8988T (cell line): ENCODE measurements at regions not wholly inside any gene's neighbourhood (a gene's known extent, or its start where the extent isn't known, plus 50 kb on each side); places are given as distances from the start of the nearest gene placed in this dataset.

Source experiments
- DNase-seq: peaks from one replicate; pipeline ENCODE4 v3.0.0; 2011

DNA sequence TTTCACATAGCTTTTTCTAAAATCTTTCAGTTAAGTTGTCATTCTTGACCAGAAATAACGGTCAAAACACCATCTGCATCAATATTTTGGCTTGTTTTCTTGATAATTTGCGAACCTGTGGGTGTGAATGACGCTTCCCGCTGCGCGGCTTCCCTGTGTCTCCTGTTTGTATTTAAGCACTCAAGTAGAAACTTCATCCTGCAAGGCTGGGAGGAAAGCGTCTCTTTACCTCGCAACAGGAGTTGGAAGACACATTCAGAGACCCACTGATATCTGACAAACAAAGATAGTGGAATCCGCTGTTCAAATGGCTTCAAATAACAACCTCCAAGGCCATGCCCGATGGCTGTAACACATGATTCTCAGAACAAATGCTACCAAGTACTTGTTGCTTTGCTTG, 704.9 kb downstream of the DCDC2C start:
- DNase-seq: no peak

DNA sequence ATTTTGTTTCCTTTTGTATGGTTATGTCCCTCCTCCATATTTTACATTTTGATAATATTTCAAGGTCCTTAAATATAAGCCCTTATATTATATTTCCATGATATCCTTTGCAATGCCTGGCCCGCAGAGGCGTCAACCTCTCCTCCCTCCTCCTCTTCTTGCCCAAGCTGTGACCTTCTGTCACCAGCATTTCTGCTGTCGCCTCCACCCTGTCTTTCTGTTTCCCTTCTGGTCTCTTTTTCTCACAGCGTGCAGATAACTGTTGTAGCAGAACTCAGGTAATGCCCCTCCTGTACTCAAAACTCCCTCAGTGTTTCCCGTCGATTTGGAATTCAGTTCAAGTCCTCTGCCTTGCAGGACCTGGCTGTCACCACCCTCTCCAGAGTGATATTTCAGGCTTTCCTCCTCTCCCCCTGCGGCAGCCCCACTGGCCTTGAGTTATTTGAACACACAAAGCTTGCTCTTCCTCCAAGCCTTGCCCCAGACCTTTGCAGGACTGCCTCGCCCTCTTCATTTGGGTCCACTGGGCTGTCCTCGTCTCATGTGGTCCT, 709.3 kb downstream of the DCDC2C start:
- no peak for DNase-seq

DNA sequence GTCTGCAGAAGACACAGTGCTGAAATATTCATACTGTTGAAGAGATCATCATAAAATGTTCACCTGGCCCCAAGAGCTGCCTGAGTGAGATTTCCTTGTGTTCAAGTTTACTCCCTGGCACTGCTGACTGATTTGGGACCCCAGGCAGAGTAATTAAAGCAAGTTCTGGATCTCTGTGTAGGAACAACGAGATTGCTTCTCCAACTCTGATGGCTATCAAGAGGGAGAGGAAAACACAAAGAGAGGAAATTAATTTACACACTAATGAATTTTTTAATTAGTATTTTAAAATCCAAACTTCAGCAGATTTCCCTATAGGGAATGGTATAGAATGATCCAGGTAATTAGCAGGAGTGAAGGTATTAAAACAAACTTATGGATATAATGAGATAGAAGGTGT, 711.8 kb downstream of the DCDC2C start:
- no peak for DNase-seq

DNA sequence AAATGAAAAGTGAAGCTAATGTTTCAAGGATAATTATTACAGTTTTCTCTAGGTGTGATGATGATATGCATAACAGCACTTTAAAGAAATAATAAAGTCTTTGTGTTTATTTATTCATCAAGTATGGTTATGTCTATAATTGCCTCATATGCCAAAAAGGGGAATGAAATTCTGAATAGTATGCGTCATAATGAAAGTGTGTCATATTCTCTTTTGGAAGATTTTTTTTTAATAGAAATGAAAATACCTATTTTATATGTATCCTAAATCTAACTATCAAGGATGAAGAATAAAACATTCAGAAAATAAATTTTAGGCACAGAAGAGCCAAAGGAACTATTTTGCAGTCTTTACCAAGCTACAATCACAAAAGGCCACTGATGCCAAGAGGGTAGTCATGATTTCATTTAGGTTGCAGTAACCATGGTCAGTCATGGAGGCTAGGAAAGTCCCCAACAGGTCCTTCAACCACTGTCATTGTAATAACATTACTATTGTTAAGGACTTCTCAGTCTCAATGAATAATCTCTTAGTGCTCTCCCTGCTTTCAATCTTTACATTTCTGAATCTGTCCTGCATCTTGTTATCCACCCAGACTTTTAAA, 712.5 kb downstream of the DCDC2C start:
- DNase-seq: no peak

DNA sequence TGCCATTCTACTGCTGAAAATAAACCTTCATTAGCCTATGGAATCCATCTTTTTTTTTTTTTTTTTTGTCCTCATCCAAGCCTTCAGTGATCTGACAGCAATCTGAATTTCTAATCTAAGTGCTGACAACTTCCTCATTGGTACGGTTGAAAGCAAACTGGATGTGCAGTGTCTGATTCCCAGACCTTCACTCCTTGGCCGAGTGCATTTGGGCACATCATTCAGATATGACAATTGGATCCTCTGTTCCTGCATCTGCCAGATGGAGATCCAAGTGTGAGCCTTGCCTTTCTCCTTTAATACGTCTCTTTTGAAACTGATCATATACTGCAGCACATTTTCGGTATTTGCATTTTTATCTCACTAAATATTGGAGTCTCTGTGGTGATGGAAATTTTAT, 713.1 kb downstream of the DCDC2C start:
- no peak for DNase-seq

DNA sequence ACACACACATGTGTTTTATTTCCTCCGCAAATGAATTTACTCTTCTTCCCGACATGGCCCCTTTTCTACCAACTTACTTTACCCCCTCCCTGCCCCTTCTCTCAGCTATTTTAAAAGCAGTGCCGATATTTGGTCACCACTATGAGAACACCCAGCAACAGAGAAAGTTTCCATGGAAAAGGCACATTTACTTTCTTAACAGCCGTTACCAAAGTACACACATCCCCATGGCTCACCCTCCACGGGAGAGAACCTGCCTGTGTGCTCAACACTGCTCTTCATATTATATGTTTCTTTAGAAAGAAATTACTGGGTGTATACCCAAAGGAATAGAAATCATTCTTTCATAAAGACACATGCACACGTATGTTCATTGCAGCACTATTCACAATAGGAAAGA, 714.4 kb downstream of the DCDC2C start:
- no peak for DNase-seq

DNA sequence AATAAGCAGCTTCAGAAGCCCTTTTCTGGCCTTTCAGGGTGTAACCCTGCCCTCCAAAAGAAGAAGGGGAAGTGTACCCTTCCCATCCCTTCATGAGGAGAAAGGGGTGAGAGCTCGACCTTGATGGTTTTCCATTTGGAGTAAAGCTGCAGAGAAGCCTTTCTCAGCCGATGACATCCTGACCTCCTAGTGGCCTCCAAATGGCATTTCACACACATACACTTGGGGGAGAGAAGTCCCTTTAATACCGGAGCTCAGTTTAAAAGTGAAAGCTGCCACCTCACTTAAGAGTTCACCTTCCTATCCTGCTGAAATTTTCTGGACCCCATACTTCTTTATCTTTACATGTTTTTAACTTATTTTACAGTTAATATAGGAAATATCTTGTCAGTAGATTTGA, 716.7 kb downstream of the DCDC2C start:
- no peak for DNase-seq

DNA sequence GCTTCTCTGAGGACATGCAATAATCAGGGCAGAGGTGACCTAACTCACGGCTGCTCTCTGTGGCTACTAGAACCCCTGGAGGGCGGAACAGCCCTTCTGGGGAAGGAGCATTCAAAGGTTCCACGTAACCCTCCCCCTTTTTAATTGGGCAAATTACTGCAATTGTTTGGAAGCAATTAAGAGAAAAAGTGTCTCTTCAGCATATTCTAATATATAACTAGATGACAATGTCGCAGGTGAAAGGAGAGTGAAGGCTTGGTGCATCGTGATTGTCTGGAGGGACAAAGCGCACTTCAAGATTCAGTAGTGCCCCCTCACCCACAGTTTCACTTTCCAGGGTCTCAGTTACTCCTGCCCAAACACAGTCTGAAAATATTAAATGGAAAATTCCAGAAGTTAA, 720.8 kb downstream of the DCDC2C start:
- DNase-seq: no peak

DNA sequence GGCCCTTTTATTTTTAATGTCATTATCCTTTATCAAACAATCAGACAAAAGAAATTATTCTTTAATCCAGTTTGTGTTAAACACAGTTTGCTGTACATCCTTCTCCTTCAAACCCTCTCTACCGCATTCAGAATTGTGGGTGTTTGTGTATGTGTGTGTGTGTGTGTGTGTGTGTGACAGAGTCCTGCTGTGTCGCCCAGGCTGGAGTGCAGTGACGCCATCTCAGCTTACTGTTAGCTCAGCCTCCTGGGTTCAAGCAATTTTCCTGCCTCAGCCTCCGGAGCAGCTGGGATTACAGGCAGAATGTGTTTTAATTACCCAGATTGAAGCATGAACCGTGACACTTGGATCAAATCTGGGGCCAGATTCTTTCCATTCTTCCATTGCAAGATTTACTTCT, 723.7 kb downstream of the DCDC2C start:
- no peak for DNase-seq

DNA sequence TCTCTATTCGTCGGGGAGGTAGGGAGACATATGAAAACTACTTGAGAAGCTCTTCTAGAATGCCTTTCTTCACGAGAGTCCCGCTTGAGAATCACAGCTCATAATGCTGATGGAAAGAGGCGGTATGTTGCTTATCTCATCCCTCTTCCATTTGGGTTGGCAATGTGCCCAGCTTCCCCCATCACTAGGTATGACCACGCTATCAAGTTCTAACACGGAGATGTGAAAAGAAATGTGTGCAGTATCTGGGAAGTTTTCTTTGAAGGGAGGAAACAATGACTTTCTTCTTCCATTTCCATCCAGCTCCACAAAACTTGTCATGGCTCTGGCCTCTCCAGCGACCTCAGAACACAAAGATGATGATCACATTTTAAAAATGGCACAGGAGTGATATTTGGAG, 742.4 kb downstream of the DCDC2C start:
- DNase-seq: no peak

DNA sequence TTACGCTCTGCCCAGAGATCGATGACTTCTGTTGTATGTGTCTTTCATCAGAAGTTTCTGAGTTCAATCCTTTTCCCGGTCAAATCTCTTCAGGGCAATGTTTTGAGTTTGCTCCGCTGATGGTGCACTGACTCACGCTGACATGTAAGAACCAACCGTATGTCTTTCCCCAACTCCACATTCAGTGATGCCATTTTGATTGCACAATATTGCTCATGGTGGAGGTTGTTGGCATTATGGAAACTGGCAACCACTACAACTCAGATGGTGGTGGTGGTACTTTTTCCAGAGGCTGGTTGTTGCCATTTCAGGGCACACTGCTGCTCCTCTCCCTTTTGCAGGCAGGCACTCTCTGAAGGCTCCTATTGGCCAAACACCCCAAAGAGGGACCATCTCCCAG, 751.5 kb downstream of the DCDC2C start:
- DNase-seq: no peak

DNA sequence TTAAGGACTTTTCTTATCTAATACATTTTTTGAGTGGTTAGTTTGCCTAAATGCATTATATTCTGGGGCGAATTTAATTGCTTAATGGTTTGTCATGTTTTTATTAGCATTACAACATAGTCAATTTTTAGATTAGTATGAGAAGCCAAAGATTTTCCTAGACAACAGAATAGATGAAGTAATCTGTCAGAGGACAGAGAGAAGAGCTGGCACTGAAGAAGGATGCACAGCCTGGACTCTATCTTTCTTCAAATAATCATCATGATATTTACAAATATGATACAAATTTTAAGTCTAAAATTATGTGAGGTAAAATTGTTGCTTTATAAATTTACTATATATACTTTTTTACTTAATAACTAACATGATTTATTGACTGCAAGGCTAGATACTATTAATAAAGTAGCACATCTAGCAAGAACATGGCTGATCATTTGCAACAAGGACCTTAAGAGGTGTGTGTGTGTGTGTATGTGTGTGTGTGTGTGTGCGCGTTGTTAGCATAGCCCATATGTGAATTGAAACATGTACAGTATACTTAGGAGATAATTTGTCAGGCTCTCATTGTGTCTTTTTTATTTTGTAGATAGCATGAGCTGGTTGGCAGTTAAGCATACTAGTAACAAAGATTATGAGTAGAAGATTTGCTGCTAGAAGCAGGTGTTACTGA, 752.2 kb downstream of the DCDC2C start:
- no peak for DNase-seq

DNA sequence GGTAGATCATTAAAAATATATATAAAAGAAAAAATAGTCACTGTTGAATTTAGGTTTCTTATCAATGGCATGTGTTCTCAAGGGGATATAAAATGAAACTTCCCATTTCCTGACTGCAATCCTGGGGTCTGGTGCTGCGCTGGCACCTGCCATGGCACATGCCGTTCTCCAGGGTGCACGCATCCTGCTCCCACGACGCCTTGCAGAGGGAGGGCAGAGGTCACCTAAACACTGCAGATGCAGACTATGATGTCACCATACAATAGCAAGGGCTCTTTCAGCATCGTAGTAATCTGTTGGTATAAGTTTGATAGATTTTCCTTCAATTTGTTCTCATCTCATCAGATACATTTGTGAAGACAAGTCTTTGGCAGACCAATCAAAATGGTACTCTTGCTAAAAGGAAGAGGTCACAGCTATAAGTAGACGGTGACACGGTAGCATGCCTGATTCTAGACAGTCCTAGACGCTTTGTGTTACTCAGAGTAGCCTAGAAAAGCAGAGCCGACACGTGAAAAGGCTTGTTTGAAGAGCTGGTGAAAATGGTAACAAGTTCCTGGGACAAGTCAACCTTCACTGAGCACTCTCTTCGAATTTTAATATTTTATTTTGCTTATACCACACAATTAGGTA, 761.4 kb downstream of the DCDC2C start:
- no peak for DNase-seq

DNA sequence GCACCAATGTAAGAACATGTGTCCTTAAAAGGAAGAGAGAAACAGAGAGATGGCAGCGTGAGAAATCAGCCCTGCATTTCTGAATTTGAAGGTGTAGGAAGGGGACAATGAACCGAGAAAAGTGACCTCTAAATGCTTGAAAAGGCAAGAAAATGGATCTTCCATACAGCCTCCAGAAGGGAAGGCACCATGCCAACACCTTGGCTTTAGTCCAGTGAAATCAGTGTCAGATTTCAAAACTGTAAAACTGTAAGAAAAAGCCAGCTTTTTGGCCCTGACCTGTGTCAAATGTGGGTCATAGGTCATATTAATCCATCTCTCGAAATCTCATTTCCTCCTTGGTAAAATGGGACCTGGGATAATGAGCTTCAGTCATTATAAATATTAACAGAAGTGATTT, 762.3 kb downstream of the DCDC2C start:
- no peak for DNase-seq

DNA sequence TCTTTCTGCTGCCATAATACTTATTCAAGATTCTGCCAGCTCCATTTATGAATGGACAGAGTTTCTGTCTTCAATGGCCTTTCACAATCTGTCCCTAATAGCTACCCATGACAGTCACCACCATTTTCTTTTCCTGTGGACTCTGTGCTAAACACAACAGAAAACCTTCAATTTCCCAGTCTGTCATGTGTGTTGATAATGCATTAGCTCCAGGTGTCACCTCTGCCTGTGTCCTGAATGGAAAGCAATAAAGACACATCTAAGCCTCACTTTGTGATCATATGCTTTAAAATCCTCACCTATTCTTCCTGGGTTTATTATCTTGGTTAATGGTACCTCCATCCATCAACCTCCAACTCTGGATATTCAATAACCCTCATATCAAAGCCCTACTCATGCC, 772.2 kb downstream of the DCDC2C start:
- DNase-seq: no peak

DNA sequence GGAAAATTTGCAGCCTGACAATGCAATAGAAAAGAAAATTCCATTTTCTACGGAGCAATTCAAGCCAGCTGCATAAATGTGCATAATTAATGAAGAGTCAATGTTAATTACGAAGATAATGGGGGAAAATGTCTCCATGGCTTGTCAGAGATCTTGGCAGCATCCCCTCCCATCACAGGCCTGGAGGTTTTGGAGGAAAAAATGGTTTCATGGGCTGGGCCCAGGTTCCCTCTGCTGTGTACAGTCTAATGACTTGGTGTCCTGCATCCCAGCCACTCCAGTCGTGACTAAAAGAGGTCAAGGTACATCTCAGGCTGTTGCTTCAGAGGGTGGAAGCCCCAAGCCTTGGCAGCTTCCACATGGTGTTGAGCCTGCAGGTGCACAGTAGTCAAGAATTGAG, 779.7 kb downstream of the DCDC2C start:
- no peak for DNase-seq

DNA sequence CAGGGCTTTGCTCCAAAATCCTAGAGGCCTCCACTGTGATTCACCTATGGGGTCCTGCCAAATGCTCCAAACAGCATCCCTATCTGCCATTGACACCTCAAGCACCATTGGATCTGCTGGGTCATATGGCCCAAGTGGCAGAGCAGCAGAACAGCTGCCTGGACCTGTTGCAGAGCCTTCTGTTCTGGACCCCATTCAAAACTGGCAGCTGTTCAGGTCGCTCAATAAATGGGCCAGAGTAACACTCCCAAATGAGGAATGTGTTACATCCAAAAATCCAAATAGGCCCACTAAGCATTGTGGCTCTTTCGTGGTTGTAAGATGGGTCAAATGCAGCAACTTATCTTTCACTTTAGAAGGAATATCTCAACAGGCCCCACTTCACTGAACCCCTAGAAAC, 783.6 kb downstream of the DCDC2C start:
- DNase-seq: no peak

DNA sequence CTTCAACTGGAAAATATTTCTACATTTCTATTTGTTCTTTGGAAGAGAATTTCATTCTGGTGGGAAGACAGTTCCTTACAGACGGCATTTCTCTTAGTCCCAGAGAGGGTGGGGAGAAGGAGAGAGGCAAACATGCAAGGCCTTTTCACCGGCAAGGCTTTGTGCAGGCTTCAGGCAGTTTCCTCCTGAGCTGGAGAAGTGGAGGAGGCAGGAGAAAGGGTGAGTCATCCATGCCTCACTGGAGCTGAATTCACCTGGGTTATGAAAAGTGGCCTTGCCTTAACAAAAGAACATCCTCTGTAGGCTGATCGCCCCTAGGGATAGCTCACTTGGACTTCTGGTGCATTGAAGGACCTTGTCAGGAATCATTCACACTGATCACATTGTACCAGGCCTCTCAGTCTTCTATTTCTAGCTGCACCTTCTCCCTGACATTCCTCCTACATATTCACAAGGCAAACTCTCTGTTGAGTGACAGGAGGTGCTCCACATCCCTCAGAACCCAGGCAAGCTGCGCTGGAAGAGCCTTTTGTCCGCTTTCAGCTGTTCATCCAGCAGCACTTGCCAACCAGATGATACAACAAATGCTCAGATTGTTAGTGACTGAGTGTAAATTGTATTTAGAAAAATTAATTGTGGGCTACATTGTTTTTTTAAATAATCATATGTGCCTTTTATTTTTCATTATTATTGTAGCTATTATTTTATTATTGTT, 796.1 kb downstream of the DCDC2C start:
- no peak for DNase-seq

DNA sequence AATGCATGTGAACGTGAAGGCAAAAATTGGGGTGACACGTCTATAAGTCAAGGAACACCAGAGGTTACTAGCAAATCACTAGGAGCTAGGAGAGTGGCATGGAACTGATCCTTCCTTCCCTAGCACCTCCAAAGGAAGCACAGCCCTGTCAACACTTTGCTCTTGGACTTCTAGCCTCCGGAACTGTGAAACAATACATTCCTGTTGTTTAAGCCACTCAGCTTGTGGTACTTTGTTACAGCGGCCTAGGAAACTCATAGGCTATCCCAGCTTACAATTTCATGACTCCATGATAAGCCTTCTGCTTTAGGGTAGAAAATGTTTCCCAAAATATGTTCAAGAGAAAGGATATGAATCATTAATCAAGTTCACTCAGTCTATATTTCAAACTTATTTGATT, 798.1 kb downstream of the DCDC2C start:
- no peak for DNase-seq

DNA sequence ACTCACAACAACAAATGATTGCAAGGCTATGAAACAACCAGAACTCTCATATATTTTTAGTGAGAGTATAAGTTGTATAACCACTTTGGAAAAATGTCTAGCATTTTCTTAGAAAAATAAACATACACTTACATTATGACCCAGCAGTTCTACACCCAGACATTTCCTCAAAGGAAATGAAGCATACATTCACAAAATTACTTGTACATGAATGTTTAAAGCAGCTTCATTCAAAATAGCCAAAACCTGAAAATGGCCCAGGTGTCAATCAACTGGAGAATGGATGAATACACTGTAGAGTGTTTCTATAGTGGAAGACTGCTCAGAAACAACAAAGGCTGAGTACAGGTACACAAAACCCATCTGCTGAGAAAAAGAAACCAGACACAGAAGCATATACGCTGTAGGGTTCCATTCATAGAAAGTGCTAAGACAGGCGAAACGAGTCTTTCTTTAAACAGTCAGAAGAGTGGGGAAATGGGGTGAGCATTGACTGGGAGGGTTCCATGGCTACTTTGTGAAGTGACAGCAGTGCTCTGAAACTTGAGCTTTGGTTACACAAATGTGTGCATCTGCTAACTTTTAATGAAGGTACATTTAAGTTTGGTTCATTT, 799.0 kb downstream of the DCDC2C start:
- no peak for DNase-seq

DNA sequence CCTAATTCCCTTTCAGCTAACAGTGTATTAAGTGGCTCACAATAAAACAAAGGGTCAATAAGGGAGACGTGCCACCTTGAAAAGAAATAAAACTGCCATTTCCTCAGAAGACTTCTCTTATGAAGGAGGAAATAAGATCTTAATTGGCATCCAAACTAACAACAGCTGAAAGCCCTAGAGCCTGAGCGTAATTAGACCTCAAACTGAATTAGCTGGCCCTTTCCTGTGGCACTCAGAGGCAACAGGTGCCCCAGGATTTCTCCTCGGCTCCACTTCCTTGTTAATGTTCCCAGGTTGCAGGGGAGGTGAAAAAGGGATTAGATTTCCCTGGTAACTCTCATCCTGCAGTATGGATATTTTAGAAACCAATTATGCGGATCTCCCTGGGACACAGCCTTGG, 804.3 kb downstream of the DCDC2C start:
- no peak for DNase-seq

DNA sequence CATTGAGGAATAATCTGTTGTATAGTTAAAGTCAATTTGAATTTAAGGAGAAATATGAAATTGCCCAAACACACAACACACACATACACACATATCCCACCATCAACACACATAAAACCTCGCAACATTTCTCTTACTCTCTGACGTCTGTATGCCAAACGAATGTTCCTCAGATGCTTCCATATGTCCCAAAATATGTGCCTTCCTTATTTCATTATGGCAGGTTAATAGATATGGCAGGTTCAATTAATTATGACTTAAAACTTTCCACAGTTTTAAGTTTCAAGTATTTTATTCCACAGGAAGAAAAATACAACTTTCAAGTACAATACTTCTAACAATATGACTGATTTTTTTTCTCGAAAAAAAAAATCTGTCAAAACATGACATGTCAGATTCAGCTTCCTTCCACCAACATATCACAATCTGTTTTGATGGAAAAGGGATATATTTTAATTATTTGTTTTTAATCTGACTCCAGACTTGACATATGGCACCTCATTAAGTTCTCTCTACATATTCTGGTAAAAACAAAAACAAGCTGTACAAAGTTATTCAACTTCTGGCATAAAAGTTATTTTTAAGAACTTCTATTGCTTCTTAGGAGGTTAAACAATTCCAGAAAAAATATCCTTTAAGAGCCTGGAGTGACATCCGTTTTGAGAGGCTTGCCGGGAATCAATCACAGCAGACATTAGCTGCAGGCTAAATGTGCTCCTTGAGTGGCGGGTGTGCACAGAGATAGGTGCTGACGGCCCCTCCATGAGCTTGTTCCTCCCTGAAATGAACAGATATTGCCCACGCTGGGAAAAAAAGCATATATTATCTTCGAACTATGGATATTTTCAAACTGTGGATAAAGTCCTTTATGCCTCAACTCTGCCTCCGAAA, 812.7 kb downstream of the DCDC2C start:
- no peak for DNase-seq
